ENCODE measurements at regions not wholly inside any gene's neighbourhood (a gene's known extent, or its start where the extent isn't known, plus 50 kb on each side); places are given as distances from the start of the nearest gene placed in this dataset.

DNA sequence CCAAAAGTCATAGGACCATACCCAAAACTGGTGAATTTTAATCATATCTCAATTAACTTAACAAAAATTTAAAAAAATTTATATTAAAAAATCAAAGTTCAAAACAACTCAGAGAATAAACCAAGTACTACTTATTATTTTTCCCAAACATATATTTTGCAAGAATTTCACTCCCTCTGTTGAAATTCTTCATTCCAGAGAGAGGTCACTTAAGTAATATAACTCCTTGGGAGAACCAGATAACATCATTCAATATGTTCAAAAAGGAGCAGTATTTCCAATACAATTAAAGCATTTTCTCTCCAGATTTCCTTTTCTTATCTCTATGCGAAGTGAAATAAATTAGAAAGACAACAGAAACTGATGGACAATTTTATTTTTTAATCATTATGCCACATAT is 165.9 kb upstream of the RND3 start:
- TF ChIP-seq, protein P1, sequence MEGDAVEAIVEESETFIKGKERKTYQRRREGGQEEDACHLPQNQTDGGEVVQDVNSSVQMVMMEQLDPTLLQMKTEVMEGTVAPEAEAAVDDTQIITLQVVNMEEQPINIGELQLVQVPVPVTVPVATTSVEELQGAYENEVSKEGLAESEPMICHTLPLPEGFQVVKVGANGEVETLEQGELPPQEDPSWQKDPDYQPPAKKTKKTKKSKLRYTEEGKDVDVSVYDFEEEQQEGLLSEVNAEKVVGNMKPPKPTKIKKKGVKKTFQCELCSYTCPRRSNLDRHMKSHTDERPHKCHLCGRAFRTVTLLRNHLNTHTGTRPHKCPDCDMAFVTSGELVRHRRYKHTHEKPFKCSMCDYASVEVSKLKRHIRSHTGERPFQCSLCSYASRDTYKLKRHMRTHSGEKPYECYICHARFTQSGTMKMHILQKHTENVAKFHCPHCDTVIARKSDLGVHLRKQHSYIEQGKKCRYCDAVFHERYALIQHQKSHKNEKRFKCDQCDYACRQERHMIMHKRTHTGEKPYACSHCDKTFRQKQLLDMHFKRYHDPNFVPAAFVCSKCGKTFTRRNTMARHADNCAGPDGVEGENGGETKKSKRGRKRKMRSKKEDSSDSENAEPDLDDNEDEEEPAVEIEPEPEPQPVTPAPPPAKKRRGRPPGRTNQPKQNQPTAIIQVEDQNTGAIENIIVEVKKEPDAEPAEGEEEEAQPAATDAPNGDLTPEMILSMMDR (IDR thresholded peaks at IDR 0.05; ENCODE audit: poor library complexity), result no peak
- no peak for TF ChIP-seq EZH2 (IDR thresholded peaks at IDR 0.05; ENCODE audit: borderline replicate concordance)
